DOHH2 (cell line): ENCODE measurements at regions not wholly inside any gene's neighbourhood (a gene's known extent, or its start where the extent isn't known, plus 50 kb on each side); places are given as distances from the start of the nearest gene placed in this dataset.

Experiments
- CTCF ChIP-seq: fragments of 200-600 bp; sonication (generic); IDR thresholded peaks from one replicate; pipeline ENCODE4 v1.5.1; 2014; ENCODE audit warnings: antibody characterized with exemption, mild to moderate bottlenecking, low read depth, low read length; ENCODE audit not compliant: poor library complexity, severe bottlenecking
- EZH2phosphoT487 ChIP-seq: fragments of 200-600 bp; sonication (generic); IDR thresholded peaks from 2 replicates; pipeline ENCODE4 v1.6.1; 2017; ENCODE audit warnings: borderline replicate concordance, mild to moderate bottlenecking, antibody characterized with exemption, low read length, moderate library complexity, mixed read lengths

GRCh38 chr6:4550227-4550597 is 226.0 kb upstream of the CDYL start:
- TF ChIP-seq CTCF: no peak
- TF ChIP-seq EZH2phosphoT487: no peak
